ENCODE measurements at regions not wholly inside any gene's neighbourhood (a gene's known extent, or its start where the extent isn't known, plus 50 kb on each side); places are given as distances from the start of the nearest gene placed in this dataset.
"Not testable (repeated sequence)": the region's sequence is repeated elsewhere in the genome, so short reads cannot be mapped to it uniquely, and the experiment has no call there.

DNA sequence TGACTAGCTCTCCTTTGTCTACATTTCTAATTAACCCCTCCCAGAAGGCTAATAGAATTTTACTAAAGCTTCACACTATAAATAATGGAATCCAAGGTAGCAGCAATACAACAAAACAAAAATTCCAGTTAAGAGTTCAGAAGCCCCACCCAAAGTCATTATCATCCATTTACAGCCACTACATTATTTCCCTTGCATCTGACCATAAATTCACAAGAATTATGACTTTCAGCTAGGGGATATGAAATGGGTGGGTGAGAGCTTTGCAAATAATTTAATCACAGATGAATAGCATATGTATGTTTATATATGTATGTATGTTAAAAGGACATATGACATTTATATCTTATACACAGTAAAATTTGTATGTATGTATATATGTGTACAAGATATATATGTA lies 65.3 kb upstream of the PTGDR start:
- DNase-seq: no peak

- no peak for DNase-seq
Measured at GRCh38 chr14:52190337-52190931, 77.1 kb upstream of the PTGDR start.

- no peak for DNase-seq
Measured at GRCh38 chr14:52189325-52189724, 78.2 kb upstream of the PTGDR start.

DNA sequence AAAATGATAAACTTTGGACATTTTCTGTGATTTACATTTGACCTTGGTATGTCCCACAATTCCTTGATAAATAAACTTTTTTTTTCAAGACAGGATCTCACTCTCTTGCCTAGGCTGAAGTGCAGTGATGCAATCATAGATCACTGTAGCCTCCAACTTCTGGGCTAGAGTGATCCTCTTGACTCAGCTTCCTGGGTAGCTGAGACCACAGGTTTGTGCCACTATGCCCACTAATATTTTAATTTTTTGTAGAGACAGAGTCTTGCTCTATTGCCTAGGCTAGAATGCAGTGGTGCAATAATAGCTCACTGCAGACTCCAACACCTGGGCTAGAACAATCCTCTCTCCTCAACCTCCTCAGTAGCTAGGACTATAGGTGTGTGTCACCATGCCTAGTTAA lies 79.1 kb upstream of the PTGDR start:
- no peak for DNase-seq

- DNase-seq: no peak
Measured at GRCh38 chr14:52185178-52185577, 82.3 kb upstream of the PTGDR start.

GRCh38 chr14:52182853-52183252 lies 84.6 kb upstream of the PTGDR start:
- DNase-seq: no peak

GRCh38 chr14:52179141-52179790 lies 88.2 kb upstream of the PTGDR start:
- no peak for DNase-seq

DNA sequence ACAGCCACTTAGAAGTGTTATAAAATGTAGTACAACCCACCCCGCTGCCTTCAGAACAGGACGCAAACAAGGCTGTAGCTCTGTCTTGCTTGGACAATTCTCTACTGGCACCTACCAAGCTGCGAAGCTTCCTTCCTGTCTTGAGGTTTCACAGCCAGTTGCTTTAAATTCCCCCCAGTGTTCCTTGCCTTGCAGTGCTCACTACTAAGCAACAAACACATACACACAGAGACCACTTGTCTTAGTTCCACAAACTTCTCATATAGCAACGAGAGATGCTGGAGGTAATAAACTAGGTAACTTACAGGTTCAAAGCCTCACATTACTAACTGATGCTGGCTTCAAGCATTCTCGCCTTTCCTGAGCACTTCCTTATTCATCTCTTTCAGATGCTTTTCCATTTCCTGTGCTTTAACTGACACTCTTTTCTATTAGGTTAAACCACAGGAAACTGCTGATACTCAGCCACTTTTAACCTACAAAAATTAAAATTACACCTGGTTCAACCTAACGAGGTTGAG lies 91.5 kb upstream of the PTGDR start:
- peak; percentile 36 for DNase-seq

DNA sequence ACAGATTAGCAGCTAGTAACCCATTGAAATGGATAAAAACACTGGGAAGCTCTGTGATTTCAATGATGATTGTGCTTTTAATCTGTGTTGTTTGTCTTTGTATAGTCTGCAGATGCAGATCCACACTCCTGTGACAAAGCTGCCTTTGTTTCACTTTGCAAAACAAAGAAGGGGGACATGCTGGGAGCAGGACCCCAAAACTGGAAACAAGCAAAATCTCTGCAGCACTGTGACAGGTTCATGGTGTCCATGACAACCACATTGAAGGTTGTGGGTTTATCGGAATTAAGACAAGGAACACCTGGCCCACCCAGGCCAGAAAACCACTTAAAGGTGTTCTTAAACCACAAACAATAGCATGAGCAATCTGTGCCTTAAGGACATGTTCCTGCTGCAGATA lies 95.6 kb upstream of the PTGDR start:
- not testable (repeated sequence) for DNase-seq

- DNase-seq: no peak
Measured at GRCh38 chr14:52166822-52167221, 98.0 kb upstream of the NID2 start.

DNA sequence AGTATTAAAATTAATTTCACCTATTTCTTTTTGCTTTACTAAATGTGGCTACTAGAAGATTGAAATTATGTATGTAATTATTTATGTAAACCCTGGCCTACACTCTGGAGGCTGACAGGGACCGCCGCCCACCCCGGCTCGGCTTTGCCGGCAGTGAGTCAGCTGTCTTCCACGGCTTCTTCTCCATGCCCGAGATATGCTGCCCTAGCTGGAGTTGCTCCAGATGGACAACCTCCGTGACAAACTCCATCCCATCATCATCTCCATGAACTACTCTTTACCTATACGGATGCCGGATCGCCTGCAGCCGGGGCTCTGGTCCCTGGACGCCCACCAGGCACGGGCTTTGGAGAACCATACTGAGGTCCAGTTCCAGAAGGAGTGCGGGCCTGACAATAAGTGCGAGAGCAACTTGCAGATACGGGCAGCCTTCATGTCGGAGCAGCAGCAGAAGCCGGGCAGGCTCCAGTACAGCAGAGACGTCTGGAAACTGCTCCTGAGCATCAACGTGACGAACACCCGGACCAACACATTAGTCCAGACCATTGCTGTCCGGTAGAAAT lies 86.9 kb upstream of the NID2 start:
- DNase-seq: no peak

GRCh38 chr14:52154992-52155650 lies 86.3 kb upstream of the NID2 start:
- DNase-seq: no peak

DNA sequence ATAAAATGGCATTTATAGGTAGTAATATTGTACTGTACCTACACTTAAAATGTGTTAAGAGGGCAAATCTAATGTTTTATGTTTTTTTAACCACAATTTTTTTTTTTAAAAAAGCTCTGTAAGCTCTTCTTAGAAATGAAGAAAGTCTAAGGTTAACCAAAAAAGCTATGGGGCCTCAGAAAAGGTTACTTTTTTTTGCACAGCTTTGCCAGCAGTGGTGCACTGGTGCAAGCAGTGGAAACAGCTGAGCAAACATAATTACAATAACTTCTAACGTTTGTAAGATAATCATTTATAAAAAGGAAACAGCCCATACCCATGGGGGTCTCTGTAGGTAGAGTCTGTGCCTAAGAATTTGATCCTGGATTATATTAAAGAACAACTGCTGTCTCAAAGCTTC lies 85.1 kb upstream of the NID2 start:
- DNase-seq: no peak

GRCh38 chr14:52150162-52150561 lies 81.3 kb upstream of the NID2 start:
- no peak for DNase-seq

GRCh38 chr14:52148371-52148770 lies 79.5 kb upstream of the NID2 start:
- no peak for DNase-seq

DNA sequence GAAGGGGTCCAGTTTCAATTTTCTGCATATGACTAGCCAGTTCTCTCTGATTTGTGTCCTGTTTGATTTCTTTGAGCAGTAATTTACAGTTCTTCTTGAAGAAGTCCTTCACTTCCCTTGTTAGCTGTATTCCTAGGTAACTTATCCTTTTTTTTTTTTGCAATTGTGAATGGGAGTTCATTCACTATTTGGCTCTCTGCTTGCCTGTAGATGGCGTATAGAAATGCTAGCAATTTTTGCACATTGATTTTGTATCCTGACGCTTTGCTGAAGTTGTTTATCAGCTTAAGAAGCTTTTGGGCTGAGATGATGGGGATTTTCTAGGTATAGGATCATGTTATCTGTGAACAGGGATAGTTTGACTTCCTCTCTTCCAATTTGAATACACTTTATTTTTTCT lies 77.6 kb upstream of the NID2 start:
- no peak for DNase-seq

DNA sequence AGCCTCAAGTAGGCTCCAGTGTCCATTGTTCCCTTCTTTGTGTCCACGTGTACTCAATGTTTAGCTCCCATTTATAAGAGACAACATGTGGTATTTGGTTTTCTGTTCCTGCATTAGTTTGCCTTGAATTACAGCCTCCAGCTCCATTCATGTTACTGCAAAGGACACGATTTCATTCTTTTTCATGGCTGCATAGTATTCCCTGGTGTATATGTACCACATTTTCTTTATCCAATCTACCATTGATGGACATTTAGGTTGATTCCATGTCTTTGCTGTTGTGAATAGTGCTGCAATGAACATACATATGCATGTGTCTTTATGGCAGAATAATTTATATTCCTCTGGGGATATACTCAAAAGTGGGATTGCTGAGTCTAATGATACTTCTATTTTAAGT lies 75.2 kb upstream of the NID2 start:
- DNase-seq: not testable (repeated sequence)

- DNase-seq: no peak
Measured at GRCh38 chr14:52142504-52142903, 73.6 kb upstream of the NID2 start.

DNA sequence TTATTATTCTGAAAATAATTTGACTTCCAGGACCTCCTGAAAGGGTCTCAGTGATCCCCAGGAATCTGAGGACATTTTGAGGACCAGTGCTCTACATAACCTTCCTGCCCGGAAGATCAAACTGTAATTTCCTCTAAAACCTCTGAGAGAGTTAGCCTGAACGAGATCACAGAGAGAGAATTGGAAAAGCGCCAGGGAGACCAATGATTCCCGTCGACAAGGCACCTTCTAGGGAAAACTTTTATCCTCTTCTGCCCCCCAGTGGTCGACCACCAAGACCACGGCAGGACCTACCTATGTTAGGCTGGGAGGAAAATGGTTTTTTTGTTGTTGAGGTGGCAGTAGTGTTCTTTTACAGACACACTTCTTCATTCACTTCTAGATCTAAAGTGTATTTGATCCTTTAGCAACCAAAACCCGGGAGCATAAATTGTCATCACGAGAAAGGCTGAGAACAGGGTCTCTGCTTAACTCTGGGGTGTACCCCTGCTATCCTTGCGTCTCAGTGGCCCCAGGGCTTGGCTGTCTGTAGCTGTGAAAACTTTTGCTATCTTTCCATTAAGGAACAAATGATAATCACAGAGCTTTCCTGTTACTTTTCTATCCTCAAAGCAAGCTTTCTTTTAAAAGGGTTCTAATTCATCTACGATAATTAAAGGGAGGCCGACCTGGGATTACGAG lies 62.9 kb upstream of the NID2 start:
- peak; percentile 44 for DNase-seq

- no peak for DNase-seq
Measured at GRCh38 chr14:52129721-52130120, 60.9 kb upstream of the NID2 start.

GRCh38 chr14:52125885-52126284 lies 57.0 kb upstream of the NID2 start:
- DNase-seq: no peak

- no peak for DNase-seq
Measured at GRCh38 chr14:52124791-52125684, 56.2 kb upstream of the NID2 start.

All from CD4-positive, alpha-beta T cell treated with Interleukin-17A for 4 hours (primary cell).